ENCODE measurements at regions not wholly inside any gene's neighbourhood (a gene's known extent, or its start where the extent isn't known, plus 50 kb on each side); places are given as distances from the start of the nearest gene placed in this dataset.

GRCh38 chr3:197404030-197404429 is 105.6 kb upstream of the DLG1 start:
- TF ChIP-seq CTCF (conservative IDR thresholded peaks at IDR 0.05; ENCODE audit: low read length) (no peak), EZH2phosphoT487 (IDR thresholded peaks at IDR 0.05; ENCODE audit: borderline replicate concordance, low read depth, low read length) (no peak)
